Left lung (tissue), 4 donors: ENCODE measurements at regions not wholly inside any gene's neighbourhood (a gene's known extent, or its start where the extent isn't known, plus 50 kb on each side); places are given as distances from the start of the nearest gene placed in this dataset.
A peak's percentile ranks its signal among the peaks of the same experiment; 100 is the strongest.

ENCODE experiments used
- ATAC-seq: fragments of 200-7000 bp; cut with Tn5 transposase; one replicate; pipeline ENCODE4 v1.9.1; 2020; ENCODE audit warnings: moderate library complexity
- DNase-seq, 4 donors: peaks; one replicate each; pipeline ENCODE4 v3.0.0-alpha.2; 2013 to 2020
- H3K27ac ChIP-seq, 2 donors: fragments of 200-600 bp; sonication (generic) in 1 of 2; one replicate each; pipeline versions ENCODE4 v1.5.0 to v1.8.0; 2020 to 2021
- H3K27me3 ChIP-seq, 2 donors: fragments of 200-600 bp; sonication (generic) in 1 of 2; one replicate each; pipeline versions ENCODE4 v1.5.0 to v1.8.0; 2020 to 2021
- H3K36me3 ChIP-seq, 2 donors: fragments of 200-600 bp; sonication (generic) in 1 of 2; one replicate each; pipeline versions ENCODE4 v1.5.0 to v1.8.0; 2020 to 2021
- H3K4me1 ChIP-seq, 2 donors: fragments of 200-600 bp; one replicate each; pipeline ENCODE4 v1.8.0; 2021
- H3K4me3 ChIP-seq, 2 donors: fragments of 200-600 bp; sonication (generic) in 1 of 2; one replicate each; pipeline versions ENCODE4 v1.5.0 to v1.8.0; 2020 to 2021; ENCODE audit warnings: mild to moderate bottlenecking in 1 of 2
- H3K9me3 ChIP-seq, 2 donors: fragments of 200-600 bp; sonication (generic) in 1 of 2; one replicate each; pipeline versions ENCODE4 v1.5.0 to v1.8.0; 2020 to 2021
- intact Hi-C, 2 donors: fragments of 100-400 bp; cut with DNase I; formaldehyde crosslinking; loops; one replicate each; pipeline versions ENCODE4 v1.11.2 to v1.14.2; 2022
- TF ChIP-seq, protein P1 (sequence below), 2 donors: fragments of 200-600 bp; sonication (generic) in 1 of 2; IDR thresholded peaks; one replicate each; pipeline versions ENCODE4 v1.5.0 to v1.8.0; 2021; ENCODE audit warnings: antibody characterized with exemption in 2 of 2
- donor health status: DM: no; HTN: yes; CAD: no.
- donor health status: DM: no; HTN: no; CAD: no.

DNA sequence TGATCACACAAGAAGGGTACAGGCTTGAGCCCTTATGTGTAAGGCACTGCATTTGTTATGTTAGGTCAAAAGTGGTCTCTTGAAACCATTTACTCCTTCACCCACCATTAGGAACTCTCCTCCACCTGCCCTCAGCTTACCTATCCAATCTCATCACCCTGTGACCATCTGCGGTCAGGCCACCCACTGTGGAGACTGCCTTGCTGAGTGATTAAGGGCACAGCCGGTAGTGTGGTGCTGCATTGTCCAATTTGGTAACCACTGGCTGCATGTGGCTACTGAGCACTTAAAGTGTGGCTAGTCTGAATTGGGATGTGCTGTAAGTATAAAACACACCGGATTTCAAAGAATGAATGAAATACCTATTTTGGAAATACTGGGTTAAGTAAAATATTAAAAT, 177.1 kb upstream of the PARP11 start:
- H3K4me1 ChIP-seq: no peaks in the 10 kb centered on the region
- intact Hi-C loops: no loop called here
- H3K27ac ChIP-seq: no peak overlapping the region
- no peaks in the 10 kb centered on the region for H3K27me3 ChIP-seq
- H3K4me3 ChIP-seq: no peak overlapping the region
- no peaks in the 10 kb centered on the region for H3K36me3 ChIP-seq
- H3K9me3 ChIP-seq: no peaks in the 10 kb centered on the region
- TF ChIP-seq, protein P1, sequence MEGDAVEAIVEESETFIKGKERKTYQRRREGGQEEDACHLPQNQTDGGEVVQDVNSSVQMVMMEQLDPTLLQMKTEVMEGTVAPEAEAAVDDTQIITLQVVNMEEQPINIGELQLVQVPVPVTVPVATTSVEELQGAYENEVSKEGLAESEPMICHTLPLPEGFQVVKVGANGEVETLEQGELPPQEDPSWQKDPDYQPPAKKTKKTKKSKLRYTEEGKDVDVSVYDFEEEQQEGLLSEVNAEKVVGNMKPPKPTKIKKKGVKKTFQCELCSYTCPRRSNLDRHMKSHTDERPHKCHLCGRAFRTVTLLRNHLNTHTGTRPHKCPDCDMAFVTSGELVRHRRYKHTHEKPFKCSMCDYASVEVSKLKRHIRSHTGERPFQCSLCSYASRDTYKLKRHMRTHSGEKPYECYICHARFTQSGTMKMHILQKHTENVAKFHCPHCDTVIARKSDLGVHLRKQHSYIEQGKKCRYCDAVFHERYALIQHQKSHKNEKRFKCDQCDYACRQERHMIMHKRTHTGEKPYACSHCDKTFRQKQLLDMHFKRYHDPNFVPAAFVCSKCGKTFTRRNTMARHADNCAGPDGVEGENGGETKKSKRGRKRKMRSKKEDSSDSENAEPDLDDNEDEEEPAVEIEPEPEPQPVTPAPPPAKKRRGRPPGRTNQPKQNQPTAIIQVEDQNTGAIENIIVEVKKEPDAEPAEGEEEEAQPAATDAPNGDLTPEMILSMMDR (IDR thresholded peaks at IDR 0.05): no peak
- DNase-seq: no peak
- ATAC-seq: no peak

DNA sequence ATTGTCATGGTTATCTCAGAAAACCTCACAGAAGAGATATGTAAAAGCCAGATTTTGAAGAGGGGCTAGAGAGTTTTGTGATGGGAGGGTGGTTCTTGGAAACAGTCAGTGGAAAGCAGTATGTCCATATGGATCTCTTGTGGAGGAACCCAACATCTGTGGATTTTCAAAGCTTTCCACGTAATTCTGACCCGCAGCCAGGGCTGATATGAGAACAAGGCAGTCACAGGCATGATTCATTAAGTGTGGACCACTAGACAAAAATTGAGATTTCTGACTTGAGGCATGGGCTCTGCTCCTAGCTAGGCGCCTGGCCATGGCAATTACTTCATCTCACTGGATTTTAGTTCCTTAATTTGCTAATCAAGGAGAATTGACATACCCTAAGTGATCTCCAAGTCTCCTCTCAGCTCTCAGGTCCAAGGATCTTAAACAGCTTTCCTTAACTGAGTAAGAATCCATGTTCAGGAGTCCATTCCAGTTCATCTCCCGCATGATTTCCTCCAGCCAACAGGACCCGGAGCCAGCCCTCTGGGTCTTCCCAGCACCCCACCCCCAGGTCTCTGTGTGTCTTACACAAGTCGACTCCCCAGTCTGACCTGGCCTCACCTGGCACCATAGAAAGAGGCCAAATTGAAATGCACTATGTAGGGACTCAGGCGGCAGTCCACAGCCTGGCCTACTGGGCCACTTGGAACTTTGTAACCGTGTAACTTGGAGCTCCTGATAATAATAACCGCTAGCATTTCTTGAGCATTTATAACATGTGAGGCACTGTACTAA, 176.3 kb upstream of the PARP11 start:
- intact Hi-C loops: no loop called here
- TF ChIP-seq, protein P1 (IDR thresholded peaks at IDR 0.05): no peak
- no peak for ATAC-seq
- Histone ChIP-seq H3K27ac (no peak overlapping the region), H3K4me1 (no peaks in the 10 kb centered on the region), H3K9me3 (no peaks in the 10 kb centered on the region), H3K36me3 (no peaks in the 10 kb centered on the region), H3K27me3 (no peaks in the 10 kb centered on the region), H3K4me3 (no peak overlapping the region)
- DNase-seq: peak in 1 of 4 donors; percentile 14

DNA sequence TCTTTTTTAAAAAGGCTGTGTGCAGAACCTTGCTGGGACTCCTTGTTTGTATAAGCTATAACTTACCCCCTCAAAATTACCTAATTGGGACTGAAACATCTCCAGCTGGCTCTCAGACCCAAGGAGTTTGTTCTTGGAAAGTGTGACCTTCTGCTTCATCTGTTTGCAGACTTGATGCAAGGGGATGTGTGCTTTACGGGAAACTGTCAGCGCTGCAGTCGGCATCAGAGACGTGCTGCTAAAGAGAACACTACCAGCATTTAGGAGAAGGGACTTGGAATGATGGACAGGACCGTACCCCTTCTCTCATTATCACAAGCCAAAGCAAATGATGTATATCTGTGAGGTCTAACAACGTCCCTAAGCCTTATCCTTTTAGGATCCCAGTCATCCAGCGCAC, 174.2 kb upstream of the PARP11 start:
- Histone ChIP-seq H3K9me3 (no peaks in the 10 kb centered on the region), H3K27ac (no peak overlapping the region), H3K36me3 (no peaks in the 10 kb centered on the region), H3K27me3 (no peaks in the 10 kb centered on the region), H3K4me1 (no peaks in the 10 kb centered on the region), H3K4me3 (no peak overlapping the region)
- ATAC-seq: no peak
- DNase-seq: no peak
- TF ChIP-seq, protein P1 (IDR thresholded peaks at IDR 0.05): no peak
- intact Hi-C loops: no loop called here

DNA sequence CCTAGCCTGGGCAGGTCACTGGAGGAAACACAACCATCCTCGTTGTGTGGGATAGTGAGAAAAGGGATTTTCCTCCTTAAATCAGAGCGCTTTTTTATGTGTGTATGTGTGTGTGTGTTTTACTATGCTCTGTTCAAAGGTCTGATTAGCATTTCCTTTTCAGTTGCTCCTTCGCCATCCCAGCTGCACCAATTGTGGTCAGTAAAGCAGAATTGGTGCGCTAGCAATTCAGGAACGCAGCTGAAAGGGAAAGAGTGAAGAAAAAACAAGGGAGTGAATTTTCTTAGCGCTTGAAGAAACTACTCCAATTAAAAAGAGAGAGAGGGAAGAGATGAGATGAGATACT, 173.3 kb upstream of the PARP11 start:
- Histone ChIP-seq H3K27me3 (no peaks in the 10 kb centered on the region), H3K4me3 (no peak overlapping the region), H3K4me1 (no peaks in the 10 kb centered on the region), H3K36me3 (no peaks in the 10 kb centered on the region), H3K9me3 (no peaks in the 10 kb centered on the region), H3K27ac (no peak overlapping the region)
- intact Hi-C loops: no loop called here
- TF ChIP-seq, protein P1 (IDR thresholded peaks at IDR 0.05): no peak
- ATAC-seq: no peak
- DNase-seq: no peak

DNA sequence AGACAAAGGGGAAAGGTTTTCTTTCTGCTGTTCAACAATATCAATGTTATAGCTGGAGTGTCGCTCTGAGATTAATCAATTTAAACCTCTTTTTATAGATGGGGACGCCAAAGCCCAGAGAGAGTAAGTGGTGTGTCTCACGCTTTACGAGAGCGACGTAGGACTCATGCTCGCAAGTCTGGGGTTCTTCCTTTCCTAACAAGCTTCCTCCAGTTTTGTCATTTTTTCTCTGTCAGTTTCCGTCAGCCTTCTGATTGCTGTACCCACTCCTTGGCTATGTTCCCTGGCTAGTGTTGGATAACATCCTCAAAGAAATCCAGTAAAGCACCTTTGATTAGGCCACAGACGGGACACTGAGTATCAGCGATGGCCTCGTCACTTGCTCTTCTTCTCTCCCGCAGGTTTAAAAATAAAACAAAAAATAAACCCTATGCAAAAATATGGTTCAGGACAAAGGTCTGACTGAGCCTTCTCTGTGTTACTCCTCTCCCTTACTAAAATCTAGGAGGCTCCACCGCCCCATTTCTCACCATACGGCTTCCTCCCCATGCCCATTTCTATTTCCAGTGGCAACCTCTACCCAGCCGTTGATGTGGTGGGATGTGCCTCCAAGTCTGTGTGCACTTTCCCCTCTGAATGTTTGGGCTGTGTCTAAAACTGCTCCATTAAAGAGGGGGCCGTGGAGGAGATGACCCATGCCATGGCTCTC, 172.7 kb upstream of the PARP11 start:
- no peaks in the 10 kb centered on the region for H3K4me1 ChIP-seq
- H3K9me3 ChIP-seq: no peaks in the 10 kb centered on the region
- intact Hi-C loops: no loop called here
- ATAC-seq (no peak), DNase-seq (no peak)
- TF ChIP-seq, protein P1 (IDR thresholded peaks at IDR 0.05): no peak
- no peak overlapping the region for H3K4me3 ChIP-seq
- H3K27me3 ChIP-seq: no peaks in the 10 kb centered on the region
- H3K36me3 ChIP-seq: no peaks in the 10 kb centered on the region
- no peak overlapping the region for H3K27ac ChIP-seq
